Hematopoietic multipotent progenitor cell treated with erythropoietin and hydrocortisone succinate and interleukin-3 and kit ligand, for 17 days (in vitro differentiated cells): ENCODE measurements at regions not wholly inside any gene's neighbourhood (a gene's known extent, or its start where the extent isn't known, plus 50 kb on each side); places are given as distances from the start of the nearest gene placed in this dataset.

Experiments
- DNase-seq: peaks from one replicate; pipeline ENCODE4 v3.0.0-alpha.2; 2015; ENCODE audit warnings: low spot score

DNA sequence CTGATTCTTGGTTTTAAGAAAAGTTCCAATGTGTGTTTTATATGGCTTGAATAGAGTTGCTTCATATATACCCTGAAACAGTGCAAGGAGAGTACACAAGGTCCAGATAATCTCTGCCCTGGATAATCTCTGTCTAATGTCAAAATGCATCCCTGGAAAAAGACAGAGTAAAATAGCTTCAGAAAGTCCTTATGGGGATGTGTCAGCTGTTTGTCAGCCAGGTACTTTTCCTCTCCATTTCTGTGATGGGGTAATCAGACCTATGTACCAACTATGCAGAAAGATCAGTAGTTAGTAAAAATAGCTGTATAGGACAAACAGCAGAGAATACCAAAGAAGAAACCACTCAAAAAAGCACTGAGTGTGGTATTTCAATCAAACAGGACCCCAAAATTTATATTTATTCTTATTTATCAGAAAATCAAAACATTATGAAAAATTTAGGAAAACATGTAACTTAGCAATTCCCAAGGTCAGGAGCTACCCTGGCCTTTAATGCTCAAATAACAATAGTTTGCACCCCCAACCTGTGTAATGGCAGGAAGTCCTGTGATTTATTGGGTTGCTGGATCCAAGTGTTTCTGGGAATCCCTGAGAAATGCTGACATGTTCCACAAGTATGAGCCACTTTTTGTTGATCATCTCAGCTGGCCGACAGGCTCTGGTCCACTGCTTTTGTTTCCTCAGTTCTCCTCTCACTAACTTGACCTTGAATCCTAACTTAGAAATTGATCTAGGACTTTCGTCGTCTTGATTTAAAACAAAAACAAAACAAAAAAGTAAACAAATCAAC lies 69.6 kb downstream of the MDH1 start:
- no peak for DNase-seq

DNA sequence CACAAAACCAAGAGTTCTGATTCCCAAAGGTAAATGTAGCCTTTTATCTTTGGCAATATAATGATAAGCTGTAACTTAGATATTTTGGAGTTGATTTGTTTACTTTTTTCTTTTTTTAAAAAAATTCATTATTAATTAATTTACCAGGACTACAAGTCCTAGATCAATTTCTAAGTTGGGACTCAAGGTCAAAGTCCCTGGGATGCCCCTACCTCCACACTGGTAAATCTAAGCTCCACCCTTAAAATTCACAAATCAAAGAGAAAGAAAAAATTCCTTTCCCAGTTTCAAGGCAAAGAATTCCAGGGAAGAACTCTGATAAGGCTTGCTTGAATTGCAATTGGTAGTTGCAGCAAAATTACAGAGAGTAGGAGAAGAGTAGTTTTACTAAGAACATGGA lies 71.3 kb downstream of the MDH1 start:
- no peak for DNase-seq

DNA sequence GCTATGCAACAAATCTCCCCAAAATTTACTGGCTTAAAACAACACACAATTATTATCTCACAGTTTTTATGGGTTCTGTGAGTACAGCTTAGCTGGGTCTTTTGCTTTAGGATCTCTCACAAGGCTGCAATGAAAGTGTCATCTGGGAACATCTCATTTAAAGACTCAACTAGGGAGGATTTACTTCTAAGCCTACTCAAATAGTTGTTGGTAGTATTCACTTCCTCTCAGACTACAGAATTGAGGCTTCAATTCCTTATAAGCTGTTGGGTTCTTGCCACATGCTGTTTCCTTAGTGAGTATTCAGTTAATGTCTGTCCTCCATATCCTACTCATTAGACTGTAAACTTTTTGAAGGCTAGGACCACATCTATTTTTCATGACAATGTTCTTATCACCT lies 72.3 kb downstream of the MDH1 start:
- no peak for DNase-seq

DNA sequence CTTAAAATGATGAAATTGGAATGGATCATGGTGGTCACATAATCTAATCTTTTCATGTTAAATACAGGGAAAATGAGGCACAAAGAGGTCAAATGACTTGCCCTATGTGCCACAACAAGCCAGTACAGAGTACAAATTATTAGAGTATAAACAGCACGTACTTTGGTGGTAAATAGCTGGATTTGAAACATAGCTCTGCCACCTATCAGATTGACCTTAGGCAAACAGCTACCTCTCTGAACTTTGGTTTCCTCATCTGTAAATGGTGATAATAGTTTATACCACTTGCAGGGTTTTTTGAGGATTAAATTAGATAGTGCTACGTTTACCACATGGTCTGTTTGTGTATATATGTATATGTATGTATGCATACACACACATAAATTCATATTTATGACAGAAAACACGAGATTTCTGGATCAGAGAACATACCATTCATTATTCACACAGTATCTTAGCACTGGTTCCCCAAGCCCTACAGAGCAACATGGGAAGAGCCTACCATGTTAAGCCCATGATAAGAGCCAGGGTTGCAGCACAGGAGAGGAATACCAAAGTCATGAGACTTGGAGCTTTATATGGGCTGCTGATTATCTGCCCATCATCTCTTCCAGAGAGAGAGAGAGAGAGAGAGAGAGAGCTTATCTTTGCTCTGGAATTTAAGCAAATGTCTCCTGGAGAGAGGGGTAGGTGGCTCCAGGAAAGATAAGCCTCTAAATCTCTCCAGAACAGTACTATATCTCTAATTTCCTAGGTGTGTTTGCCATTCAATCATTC lies 73.5 kb downstream of the MDH1 start:
- no peak for DNase-seq

DNA sequence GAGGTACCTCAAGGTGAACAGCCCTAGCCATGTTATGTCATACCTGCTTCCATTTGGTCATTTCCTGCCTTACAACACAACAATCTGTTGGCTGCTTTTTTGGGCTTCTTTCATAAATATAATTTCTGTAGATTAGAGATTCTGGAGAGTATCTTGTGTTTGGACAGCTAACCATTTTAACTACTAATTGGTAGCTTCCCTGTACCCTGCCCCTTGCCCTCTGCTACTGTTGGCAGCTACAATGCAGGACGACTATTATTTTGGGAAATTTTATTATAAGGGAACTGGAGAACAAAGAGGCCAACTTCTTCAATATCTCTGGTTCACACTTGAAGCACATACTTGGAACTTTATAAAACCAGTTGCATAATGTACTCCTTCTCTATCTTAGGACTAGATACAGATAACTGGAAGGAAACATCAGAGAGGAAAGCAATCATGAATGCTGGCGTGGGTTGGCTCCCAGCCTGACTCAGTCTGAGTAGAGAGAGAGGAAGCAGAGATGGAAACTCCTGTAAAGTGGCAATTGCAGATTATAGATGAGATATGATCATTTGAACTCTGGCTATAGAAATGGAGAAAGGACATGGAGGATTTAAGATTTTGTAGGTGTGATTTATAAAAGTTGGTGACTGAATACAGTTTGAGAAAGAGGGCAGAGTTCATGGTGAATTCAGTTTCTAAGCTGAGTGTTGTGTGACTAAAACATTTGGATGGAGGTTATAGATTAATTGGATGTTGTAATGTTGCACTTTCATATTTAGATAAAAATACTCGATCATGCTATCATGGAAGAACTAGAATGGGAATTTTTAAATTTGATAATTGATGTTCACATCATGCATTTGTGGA lies 74.5 kb downstream of the MDH1 start:
- no peak for DNase-seq

DNA sequence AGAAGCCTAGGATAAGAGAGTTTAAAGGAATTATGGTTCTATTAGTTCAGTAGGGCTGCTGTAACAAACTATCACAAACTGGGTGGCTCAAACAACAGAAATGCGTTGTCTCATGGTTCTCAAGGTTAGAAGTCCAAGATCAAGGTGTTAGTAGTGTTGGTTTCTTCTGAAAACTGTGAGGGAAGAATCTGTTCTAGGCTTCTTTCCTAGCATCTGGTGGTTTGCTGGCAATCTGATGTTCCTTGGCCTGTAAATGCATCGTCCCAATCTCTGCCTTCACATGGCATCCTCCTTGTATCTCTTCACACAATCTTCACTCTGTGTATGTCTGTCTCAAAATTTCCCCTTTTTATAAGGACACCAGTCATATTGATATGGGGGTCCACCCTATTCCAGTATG lies 76.3 kb downstream of the MDH1 start:
- DNase-seq, result no peak

DNA sequence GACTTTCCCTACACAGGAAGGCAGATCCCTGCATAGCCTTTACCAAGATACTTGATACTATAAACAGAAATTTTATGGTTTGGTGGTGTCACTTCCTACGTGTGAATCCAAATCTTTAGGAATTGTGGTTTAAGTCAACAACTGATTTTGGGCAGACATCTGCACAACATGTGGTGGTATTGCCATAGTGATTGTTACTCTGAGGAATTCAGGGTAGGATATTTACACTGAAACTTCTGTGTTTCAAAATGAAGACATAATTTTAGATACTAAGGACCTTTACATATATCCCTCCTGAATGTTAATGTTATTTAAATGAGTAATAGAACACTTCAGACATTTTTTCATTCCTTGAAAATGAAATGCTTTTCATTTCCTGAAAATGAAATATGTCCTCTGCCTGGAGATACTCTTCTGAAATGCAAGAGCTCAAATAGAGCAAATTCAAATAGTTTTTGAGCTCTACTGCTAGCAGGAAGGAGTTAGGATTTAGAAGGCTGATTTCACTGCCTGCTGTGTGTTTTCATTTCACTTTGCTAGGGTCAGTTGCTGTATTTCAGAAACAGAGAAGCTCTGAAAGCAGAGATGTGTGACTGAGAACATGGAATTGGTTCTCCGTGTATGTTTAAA lies 77.2 kb downstream of the MDH1 start:
- DNase-seq, result no peak

DNA sequence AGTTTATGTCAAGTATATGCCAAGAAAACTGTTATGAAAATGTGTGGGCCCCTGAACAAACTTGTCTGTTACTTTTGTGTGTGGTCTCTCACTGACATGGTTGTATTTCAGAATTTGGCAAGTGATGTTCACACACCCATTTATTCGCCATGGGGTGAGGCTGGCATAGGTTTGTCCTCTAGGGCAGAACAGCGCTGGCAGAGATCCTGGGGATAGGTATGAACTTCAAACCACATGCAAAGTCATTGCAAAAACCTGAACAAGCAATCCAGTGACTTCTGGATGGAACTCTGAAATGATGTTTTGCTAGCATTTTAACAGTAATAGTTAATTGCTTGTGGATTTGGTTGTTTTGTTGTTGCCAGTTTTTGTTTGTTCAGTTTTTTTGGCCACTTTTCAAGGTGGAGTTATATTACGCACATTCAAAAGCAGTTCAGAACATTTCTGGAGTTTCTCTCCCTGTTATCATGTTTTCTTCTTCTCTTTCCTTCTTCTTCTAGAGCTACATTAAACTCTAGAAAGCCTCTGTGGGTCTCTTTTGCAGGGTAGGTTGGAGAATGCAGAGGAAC lies 78.5 kb downstream of the MDH1 start:
- DNase-seq, result no peak

DNA sequence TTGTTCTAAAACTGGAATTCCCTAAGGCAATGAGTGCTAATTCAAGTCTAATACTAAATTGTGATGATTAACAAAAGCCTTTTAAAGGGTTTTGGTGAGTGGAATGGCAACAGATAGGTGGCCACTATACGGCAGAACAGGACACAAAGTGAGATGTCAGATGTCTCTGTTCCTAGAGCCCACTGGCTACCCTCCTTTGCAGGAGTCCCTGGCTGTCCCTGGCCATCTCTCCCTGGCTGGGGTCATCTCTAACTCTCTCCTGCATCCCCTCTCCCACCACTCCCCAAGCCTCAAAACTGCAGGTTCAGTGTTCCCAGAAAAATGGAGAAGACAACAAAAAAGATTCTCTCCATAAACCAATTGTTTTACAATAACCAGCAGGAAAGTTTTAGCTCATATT lies 79.2 kb downstream of the MDH1 start:
- no peak for DNase-seq

DNA sequence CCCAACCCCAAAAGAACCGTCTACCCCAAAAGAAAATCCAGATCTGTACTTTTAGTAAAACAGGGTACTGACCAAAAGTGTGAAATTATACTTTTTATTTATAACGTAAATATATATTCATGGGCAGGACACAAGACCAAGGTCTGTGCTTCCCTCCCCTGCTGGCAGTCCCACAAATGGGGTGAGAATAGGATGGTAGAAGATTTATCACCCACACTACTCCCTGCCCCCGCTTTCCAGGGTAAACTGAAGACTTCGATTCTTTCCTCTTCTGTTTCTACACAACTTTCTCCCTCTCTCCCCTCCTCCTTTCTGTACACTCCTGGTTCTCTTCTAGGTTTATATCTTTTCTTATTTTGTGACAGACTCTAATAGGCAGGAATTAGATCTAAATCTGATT lies 79.7 kb downstream of the MDH1 start:
- DNase-seq, result no peak

DNA sequence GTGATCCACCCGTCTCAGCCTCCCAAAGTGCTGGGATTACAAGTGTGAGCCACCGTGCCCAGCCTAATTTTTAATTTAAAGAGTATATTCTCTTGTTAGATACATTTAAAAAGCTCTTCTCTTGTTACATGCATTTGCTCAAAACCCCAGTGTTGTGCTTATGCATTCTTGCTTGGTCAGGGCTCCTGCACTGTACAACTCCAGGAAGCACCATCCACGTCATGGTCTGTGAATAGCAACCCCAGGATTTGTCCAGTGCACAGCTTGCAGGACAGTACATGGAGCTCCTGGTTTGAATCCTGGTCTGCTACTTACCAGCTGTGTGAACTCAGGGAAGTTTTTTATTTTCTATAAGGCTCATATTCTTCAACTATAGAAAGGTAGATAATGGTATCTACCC lies 80.8 kb downstream of the MDH1 start:
- DNase-seq, result no peak

DNA sequence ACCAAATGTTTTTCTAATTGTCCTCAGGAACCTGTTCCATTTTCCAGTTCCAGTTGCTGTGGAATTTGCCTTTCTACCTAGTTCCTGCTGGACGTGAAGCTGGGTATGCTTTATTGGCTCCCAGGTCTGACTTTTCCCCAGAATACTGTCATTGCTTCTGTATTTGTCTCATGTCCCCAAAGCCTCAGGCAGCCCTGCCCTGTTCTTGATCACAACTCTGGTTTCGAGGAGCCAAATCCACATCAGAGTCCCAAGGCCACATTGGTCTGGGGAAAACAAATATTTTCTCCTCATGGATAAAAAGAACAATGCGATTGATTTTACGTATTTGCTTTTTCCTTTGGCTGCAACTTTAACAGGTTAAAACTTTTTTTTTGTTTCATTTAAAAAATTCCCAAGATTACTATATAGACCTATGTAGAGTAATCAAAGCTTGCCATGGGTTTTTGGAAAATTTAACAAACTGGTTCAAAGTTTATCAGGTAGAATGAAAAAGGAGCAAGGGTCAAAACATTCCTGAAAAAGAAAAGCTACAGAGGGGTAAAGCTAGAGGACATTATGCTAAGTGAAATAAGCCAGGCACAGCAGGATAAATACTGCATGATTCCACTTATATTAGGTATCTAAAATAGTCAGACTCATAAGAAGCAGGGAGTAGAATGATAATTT lies 85.2 kb downstream of the MDH1 start:
- no peak for DNase-seq

DNA sequence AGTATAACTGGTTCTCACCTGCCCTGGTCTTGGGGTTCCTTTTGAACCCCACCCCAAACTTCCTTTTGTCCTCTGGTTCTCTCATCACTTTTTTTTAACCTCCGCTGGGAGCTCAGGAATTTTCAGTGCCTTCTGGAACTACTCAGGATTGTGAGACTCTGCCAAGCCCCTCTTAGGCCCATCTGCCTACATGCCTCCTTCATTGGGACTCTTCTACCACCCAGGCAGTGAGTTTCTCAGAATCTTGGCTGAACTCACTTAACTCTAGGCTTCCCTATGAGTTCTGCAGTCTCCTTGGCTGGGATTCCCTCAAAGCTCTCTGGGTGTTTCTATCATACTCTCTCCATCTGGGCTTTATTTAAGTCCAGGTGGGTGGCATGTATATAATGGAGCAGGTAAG lies 86.3 kb downstream of the MDH1 start:
- DNase-seq, result no peak

DNA sequence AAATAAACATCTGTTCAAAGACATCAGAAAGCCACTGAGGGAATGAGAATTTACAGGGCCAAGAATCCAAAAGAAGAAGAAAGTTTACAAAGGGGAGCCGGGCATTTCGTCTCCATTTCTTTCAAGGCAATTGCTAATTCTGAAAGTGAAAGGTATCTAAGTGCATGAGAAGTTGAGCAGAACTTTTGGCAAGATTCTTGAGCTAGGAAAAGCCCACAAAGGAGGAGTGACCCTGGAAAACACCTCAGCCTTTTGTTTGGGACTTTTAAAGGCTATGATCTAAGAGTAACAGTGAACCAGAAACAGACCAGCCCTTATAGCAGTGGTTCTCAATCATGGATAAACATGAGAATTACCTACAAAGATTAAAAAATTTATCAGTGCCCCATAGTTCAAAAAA lies 87.4 kb downstream of the MDH1 start:
- no peak for DNase-seq

DNA sequence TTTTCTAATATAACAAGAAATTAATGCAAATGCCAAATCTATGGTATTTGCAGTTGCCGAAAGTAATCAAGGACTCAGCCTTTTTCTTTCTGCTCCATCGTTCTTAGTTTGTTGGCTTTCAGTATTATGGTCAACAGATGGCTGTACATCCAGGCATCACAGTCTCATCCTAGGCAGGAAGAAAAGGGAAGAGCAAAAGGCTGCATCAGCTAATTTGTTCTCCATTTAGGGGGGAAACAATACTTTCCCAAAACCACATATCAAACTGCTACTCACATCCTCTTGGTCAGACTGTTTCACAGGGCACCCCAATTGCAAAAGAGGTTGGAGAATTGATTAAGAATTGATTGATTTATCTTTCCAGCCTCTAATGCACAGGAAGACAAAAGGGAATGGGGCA lies 89.3 kb downstream of the MDH1 start:
- DNase-seq, result no peak

DNA sequence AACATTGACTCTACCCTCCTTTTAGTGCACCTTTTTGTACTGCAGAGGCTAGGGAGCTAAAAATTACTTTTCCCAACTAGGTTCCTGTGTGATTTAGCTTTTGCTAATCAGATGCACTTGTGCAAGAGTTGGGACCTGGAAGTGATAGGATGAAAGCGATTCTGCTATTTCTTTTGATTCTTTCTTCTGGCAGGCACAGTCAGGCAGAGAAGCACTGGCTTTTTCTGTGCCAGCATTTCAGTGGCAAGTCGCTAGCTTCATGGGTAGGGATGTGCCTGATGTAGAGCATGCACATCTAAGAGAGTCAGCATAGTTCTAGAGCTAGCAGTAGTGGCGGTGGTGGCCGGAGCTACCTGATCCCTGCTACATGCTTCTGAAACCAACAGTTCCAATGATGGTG lies 89.8 kb downstream of the MDH1 start:
- no peak for DNase-seq

DNA sequence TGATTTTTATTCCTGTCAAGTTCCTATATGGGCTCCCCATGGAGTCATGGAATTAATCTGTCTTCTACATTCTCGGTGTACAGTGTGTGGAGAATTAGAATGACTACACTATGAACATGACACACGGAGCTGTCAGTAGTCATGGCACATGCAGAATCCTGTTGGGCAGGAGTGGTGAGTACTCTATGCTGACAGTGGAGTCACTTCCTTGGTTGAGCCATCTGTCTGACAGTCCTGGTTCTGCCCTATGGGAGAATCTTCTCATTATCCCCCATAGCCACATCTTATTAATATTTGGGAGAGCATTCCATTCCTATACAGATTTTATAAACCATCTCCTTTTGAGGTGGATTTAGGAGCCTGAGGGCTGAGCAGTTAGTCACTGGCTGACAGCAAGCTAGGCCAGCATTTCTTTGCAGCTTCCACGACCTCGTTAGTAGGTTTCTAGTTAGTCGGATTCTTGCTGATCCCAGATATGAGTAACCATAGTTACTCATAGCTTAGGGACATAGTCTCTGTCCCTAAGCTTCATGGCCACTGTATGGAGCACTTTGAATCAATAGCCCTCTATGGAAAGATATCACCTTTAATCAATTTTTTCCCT lies 90.6 kb downstream of the MDH1 start:
- DNase-seq, result no peak

DNA sequence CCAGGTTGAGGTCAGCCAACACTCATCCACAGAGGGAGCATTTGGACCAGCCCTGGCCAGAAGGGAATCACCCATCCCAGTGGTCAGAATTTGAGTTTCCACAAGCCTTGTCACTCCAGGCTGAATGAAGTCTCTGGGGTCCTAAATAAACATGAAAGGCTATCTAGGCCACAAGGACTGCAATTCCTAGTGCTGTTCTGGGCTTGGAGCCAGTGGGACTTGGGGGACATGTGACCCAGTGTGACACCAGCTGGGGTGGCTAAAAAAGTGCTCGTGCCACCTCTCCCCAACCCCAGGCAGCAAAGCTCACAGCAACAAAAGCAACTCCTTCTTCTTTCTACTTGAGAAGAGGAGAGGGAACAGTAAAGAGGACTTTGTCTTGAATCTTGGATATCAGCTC lies 91.7 kb downstream of the MDH1 start:
- DNase-seq, result no peak

DNA sequence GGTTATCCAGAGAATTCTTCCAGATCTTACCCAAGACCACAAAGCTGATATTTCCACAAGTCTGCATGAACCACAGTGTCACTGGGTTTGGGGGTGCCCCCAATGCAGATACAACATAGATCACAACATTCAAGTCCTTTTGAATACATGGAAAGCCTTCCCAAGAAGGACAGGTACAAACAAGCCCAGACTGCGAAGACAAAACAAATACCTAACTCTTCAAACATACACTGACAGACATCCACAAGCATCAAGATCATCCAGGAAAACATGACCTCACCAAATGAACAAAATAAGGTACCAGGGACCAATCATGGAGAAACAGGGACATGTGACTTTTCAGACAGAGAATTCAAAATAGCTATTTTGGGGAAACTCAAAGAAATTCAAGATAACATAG lies 93.1 kb downstream of the MDH1 start:
- no peak for DNase-seq

DNA sequence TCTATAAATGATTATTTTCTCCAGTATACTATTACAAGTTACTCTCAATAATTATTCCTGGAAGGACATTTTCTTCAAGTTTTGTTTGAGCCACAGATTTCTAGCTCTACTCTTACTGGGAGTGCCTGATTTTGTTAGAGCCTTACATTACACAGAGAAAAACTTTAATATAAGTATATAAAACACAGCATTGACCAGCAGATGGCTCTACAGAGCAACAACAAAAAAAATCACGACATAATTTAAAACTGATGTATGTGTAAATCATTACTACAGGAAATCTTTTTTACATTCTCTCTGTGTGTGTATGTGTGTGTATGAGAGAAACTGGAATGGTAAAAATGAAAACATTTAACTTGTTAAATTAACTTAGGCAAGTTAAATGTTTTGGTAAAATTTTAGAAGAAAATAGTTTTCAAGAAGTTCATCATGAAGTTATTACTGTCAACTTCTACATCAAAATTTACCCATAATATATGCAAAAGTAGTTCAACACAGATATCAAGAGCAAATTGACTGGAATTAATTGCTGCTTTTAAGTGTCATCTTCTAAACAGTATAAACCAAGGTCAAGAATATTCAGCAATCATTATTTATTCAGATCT lies 103.3 kb downstream of the MDH1 start:
- DNase-seq, result peak; percentile 22

DNA sequence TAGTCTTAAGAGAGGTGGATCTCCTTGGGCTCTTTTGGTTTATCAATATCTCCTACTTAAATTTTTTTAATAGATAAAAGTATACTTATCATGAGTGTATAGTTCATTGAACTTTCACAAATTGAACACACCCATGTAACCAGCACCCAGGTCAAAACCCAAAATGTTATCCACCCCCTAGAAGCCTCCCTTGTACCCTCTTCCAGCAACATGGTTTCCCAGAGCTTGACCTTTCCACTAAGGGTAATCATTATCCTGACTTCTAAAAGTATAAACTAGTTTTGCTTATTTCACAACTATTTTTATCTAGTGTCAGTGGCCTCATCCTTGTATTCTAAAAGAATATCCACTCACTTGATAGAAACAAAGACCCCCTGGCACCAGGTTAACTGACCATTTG lies 106.8 kb downstream of the MDH1 start:
- DNase-seq, result no peak
